ENCODE measurements at regions not wholly inside any gene's neighbourhood (a gene's known extent, or its start where the extent isn't known, plus 50 kb on each side); places are given as distances from the start of the nearest gene placed in this dataset.

GRCh38 chr10:123569436-123570035 is 96.6 kb upstream of the GPR26 start:
- no peaks in the 10 kb centered on the region for H3K4me1 ChIP-seq
- no peaks in the 10 kb centered on the region for H3K9me3 ChIP-seq
- DNase-seq = no peak
- H3K36me3 ChIP-seq (ENCODE audit: insufficient read depth in 1 of 2, low read depth in 1 of 2) = no peaks in the 10 kb centered on the region
- no peak overlapping the region for H3K27ac ChIP-seq
- 51 to 69% (median 58%) methylated on average over 7 of the region's 7 CpGs for WGBS, 3 donors
- no peak for TF ChIP-seq CTCF (IDR thresholded peaks at IDR 0.05)
- no peak for ATAC-seq
- intact Hi-C loops (cut with DNase I) = loop anchor here (5.0 to 10.0 kb wide), 2 partner anchors 915 to 1817 kb away; no protein-coding TSS in a partner anchor
- peaks cover 0 to 42% (median 8%) of the 10 kb centered on the region in 3 donors for H3K27me3 ChIP-seq (ENCODE audit: insufficient read depth in 3 of 3, low read length in 2 of 3)
- no peak overlapping the region for H3K4me3 ChIP-seq

GRCh38 chr10:123570051-123570897 is 95.9 kb upstream of the GPR26 start:
- TF ChIP-seq CTCF (IDR thresholded peaks at IDR 0.05) = no peak
- no peaks in the 10 kb centered on the region for H3K36me3 ChIP-seq (ENCODE audit: insufficient read depth in 1 of 2, low read depth in 1 of 2)
- H3K9me3 ChIP-seq = no peaks in the 10 kb centered on the region
- H3K27ac ChIP-seq = no peak overlapping the region
- no peak for ATAC-seq
- intact Hi-C loops (cut with DNase I) = no loop called here
- peaks cover 0 to 42% (median 8%) of the 10 kb centered on the region in 3 donors for H3K27me3 ChIP-seq (ENCODE audit: insufficient read depth in 3 of 3, low read length in 2 of 3)
- WGBS, 3 donors = 80 to 83% (median 82%) methylated on average over 20 of the region's 20 CpGs
- H3K4me3 ChIP-seq = no peak overlapping the region
- no peak for DNase-seq
- H3K4me1 ChIP-seq = no peaks in the 10 kb centered on the region

- H3K4me1 ChIP-seq = no peaks in the 10 kb centered on the region
- no peak overlapping the region for H3K27ac ChIP-seq
- H3K36me3 ChIP-seq (ENCODE audit: insufficient read depth in 1 of 2, low read depth in 1 of 2) = no peaks in the 10 kb centered on the region
- ATAC-seq (no peak), DNase-seq (no peak)
- intact Hi-C loops (cut with DNase I) = no loop called here
- WGBS, 3 donors = 60 to 63% (median 63%) methylated on average over 12 of the region's 12 CpGs
- no peak for TF ChIP-seq CTCF (IDR thresholded peaks at IDR 0.05)
- H3K9me3 ChIP-seq = no peaks in the 10 kb centered on the region
- no peak overlapping the region for H3K4me3 ChIP-seq
- H3K27me3 ChIP-seq (ENCODE audit: insufficient read depth in 3 of 3, low read length in 2 of 3) = peaks cover 0 to 42% (median 8%) of the 10 kb centered on the region in 3 donors
Measured at GRCh38 chr10:123570898-123571515, 95.1 kb upstream of the GPR26 start.

- H3K9me3 ChIP-seq = no peaks in the 10 kb centered on the region
- TF ChIP-seq CTCF (IDR thresholded peaks at IDR 0.05) = no peak
- peaks cover 0 to 35% (median 8%) of the 10 kb centered on the region in 3 donors for H3K27me3 ChIP-seq (ENCODE audit: insufficient read depth in 3 of 3, low read length in 2 of 3)
Measured at GRCh38 chr10:123571978-123572377, 94.2 kb upstream of the GPR26 start.

More at GRCh38 chr10:123571978-123572377, 94.2 kb upstream of the GPR26 start:
- Histone ChIP-seq H3K4me3 (no peak overlapping the region), H3K4me1 (no peaks in the 10 kb centered on the region), H3K36me3 (ENCODE audit: insufficient read depth in 1 of 2, low read depth in 1 of 2) (no peaks in the 10 kb centered on the region), H3K27ac (no peak overlapping the region)
- ATAC-seq = no peak
- 73 to 76% (median 74%) methylated on average over 8 of the region's 8 CpGs for WGBS, 3 donors
- no peak for DNase-seq
- intact Hi-C loops (cut with DNase I) = no loop called here
